ENCODE measurements at regions not wholly inside any gene's neighbourhood (a gene's known extent, or its start where the extent isn't known, plus 50 kb on each side); places are given as distances from the start of the nearest gene placed in this dataset.

DNA sequence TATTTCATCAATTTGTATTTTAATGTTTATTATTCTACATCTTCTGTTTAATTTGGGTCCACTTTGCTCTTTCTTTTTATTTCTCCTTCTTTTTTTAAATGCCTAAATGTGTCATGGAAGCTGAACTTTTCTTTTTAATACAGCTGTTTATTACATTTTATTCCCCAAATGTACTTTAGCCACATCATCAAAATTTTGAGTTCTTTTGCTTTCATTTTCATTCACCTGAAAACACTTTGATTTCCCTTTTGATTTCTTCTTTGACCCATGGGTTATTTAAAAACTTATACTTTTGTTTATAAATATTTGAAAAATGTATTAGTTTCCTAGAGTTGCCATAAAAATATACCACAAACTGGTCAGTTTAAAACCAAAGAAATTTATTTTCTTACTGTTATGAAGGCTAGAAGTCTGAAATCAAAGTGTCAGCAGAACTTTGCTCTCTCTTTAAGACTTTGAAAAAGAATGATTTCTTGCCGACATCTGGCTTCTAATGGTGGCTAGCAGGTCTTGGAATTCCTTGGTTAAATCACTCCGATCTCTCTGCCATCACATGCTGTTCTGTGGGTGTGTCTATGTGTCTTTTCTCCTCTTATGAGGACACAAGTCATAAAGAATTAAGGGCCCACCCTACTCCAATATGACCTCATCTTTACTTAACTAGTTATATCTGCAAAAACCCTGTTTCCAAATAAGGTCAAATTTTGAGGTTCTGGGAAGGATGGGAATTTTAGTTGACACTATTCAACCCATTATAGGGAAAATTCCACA lies 225.5 kb downstream of the ANKRD7 start:
- H3K36me3 ChIP-seq (ENCODE audit: control insufficient read depth, low read length), result no peaks in the 10 kb centered on the region
- H3F3A ChIP-seq (ENCODE audit: control insufficient read depth, insufficient read depth), result no peaks in the 10 kb centered on the region
- no peaks in the 10 kb centered on the region for H4K20me1 ChIP-seq (ENCODE audit: control insufficient read depth, insufficient read depth, low read depth, low read length)
- no peaks in the 10 kb centered on the region for H3K27me3 ChIP-seq (ENCODE audit: control insufficient read depth, low read length)
- H3K4me2 ChIP-seq (ENCODE audit: low read length), result no peak overlapping the region
- no peaks in the 10 kb centered on the region for H3K79me2 ChIP-seq (ENCODE audit: control insufficient read depth, low read length)
- no peaks in the 10 kb centered on the region for H3K9me2 ChIP-seq (replicated peaks; ENCODE audit: control insufficient read depth, low read length)
- no peak for TF ChIP-seq EZH2phosphoT487 (IDR thresholded peaks at IDR 0.05; ENCODE audit: borderline replicate concordance, low read length)
- TF ChIP-seq, protein P1, sequence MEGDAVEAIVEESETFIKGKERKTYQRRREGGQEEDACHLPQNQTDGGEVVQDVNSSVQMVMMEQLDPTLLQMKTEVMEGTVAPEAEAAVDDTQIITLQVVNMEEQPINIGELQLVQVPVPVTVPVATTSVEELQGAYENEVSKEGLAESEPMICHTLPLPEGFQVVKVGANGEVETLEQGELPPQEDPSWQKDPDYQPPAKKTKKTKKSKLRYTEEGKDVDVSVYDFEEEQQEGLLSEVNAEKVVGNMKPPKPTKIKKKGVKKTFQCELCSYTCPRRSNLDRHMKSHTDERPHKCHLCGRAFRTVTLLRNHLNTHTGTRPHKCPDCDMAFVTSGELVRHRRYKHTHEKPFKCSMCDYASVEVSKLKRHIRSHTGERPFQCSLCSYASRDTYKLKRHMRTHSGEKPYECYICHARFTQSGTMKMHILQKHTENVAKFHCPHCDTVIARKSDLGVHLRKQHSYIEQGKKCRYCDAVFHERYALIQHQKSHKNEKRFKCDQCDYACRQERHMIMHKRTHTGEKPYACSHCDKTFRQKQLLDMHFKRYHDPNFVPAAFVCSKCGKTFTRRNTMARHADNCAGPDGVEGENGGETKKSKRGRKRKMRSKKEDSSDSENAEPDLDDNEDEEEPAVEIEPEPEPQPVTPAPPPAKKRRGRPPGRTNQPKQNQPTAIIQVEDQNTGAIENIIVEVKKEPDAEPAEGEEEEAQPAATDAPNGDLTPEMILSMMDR (IDR thresholded peaks at IDR 0.05; ENCODE audit: low read depth, low read length, poor library complexity, severe bottlenecking), result no peak
- no peak overlapping the region for H3K27ac ChIP-seq (ENCODE audit: low read depth, low read length)
- no peaks in the 10 kb centered on the region for H3K9me3 ChIP-seq (ENCODE audit: control insufficient read depth, insufficient read depth, low read length)
- H3K4me3 ChIP-seq (ENCODE audit: low read length), result no peak overlapping the region
- H3K4me1 ChIP-seq (ENCODE audit: control insufficient read depth, low read length), result no peaks in the 10 kb centered on the region

DNA sequence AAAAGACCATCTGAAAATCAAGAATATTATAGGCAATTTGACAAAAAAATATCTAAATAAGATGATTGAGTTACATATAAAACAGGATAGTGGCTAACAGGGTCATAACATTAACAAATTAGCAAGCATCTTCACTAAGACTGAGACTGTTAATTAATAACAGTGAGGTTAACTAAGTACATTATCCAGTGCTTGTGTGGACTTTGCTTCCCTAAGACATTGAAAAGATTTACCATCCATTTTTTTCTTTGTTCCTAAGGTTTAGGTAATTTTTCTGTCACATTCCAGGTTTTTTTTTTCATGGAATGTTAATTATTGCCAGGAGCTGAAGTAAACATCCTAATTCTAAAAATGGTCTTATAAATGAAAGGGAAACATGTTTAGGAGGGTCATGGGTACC lies 227.6 kb downstream of the ANKRD7 start:
- Histone ChIP-seq H3K4me1 (ENCODE audit: control insufficient read depth, low read length) (no peaks in the 10 kb centered on the region), H3K4me2 (ENCODE audit: low read length) (no peak overlapping the region), H3K79me2 (ENCODE audit: control insufficient read depth, low read length) (no peaks in the 10 kb centered on the region), H3K27ac (ENCODE audit: low read depth, low read length) (no peak overlapping the region), H3K9me2 (replicated peaks; ENCODE audit: control insufficient read depth, low read length) (no peaks in the 10 kb centered on the region), H3K4me3 (ENCODE audit: low read length) (no peak overlapping the region), H3K27me3 (ENCODE audit: control insufficient read depth, low read length) (no peaks in the 10 kb centered on the region), H3F3A (ENCODE audit: control insufficient read depth, insufficient read depth) (no peaks in the 10 kb centered on the region), H3K36me3 (ENCODE audit: control insufficient read depth, low read length) (no peaks in the 10 kb centered on the region), H3K9me3 (ENCODE audit: control insufficient read depth, insufficient read depth, low read length) (no peaks in the 10 kb centered on the region), H4K20me1 (ENCODE audit: control insufficient read depth, insufficient read depth, low read depth, low read length) (no peaks in the 10 kb centered on the region)
- TF ChIP-seq EZH2phosphoT487 (IDR thresholded peaks at IDR 0.05; ENCODE audit: borderline replicate concordance, low read length), result no peak
- TF ChIP-seq, protein P1 (IDR thresholded peaks at IDR 0.05; ENCODE audit: low read depth, low read length, poor library complexity, severe bottlenecking), result no peak

DNA sequence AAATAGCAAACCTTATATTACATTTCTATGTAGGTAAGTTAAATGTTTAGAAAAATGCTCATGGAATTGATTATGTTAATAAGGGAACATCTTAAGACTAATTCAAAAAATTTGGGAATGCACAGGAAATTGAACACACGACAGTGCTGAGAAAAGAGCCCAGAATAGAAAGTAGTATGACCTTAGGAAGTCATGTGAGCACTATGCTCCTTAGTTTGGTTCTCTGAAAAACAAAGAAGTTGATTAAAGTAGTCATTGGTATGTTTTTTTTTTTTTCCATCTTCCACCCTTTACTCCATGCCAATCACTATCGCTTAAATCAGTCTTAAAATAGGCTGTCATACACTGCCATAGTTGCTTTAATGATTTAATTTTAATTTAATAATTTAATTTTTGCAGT lies 242.9 kb downstream of the ANKRD7 start:
- no peak overlapping the region for H3K4me2 ChIP-seq (ENCODE audit: low read length)
- no peaks in the 10 kb centered on the region for H3K79me2 ChIP-seq (ENCODE audit: control insufficient read depth, low read length)
- H4K20me1 ChIP-seq (ENCODE audit: control insufficient read depth, insufficient read depth, low read depth, low read length), result no peaks in the 10 kb centered on the region

More for the DNA sequence above, 242.9 kb downstream of the ANKRD7 start:
- no peak overlapping the region for H3K4me3 ChIP-seq (ENCODE audit: low read length)
- H3K36me3 ChIP-seq (ENCODE audit: control insufficient read depth, low read length), result no peaks in the 10 kb centered on the region
- H3K9me3 ChIP-seq (ENCODE audit: control insufficient read depth, insufficient read depth, low read length), result no peaks in the 10 kb centered on the region
- TF ChIP-seq, protein P1 (IDR thresholded peaks at IDR 0.05; ENCODE audit: low read depth, low read length, poor library complexity, severe bottlenecking), result no peak
- no peak for TF ChIP-seq EZH2phosphoT487 (IDR thresholded peaks at IDR 0.05; ENCODE audit: borderline replicate concordance, low read length)
- H3K4me1 ChIP-seq (ENCODE audit: control insufficient read depth, low read length), result no peaks in the 10 kb centered on the region
- H3K9me2 ChIP-seq (replicated peaks; ENCODE audit: control insufficient read depth, low read length), result no peaks in the 10 kb centered on the region
- no peak overlapping the region for H3K27ac ChIP-seq (ENCODE audit: low read depth, low read length)
- H3F3A ChIP-seq (ENCODE audit: control insufficient read depth, insufficient read depth), result no peaks in the 10 kb centered on the region
- no peaks in the 10 kb centered on the region for H3K27me3 ChIP-seq (ENCODE audit: control insufficient read depth, low read length)

Data from DOHH2 (cell line).